T-helper 2 cell treated with Interferon-gamma antibody and Interleukin-4, amounts not matched to agents 5 μg/mL and 100 μg/mL, for 36 hours (primary cell): ENCODE measurements at regions not wholly inside any gene's neighbourhood (a gene's known extent, or its start where the extent isn't known, plus 50 kb on each side); places are given as distances from the start of the nearest gene placed in this dataset.

Source experiments
- DNase-seq: peaks from one replicate; pipeline ENCODE4 v3.0.0; 2021; ENCODE audit warnings: low spot score
- H3K27ac Mint-ChIP-seq: one replicate; pipeline ENCODE4 v1.8.0; 2021; ENCODE audit warnings: mild to moderate bottlenecking, mixed read lengths
- H3K27me3 Mint-ChIP-seq: one replicate; pipeline ENCODE4 v1.8.0; 2021; ENCODE audit warnings: low read depth, mixed read lengths
- H3K36me3 Mint-ChIP-seq: one replicate; pipeline ENCODE4 v1.8.0; 2021; ENCODE audit warnings: low read depth, mixed read lengths
- H3K4me1 Mint-ChIP-seq: one replicate; pipeline ENCODE4 v1.8.0; 2021; ENCODE audit warnings: low read depth, mixed read lengths
- H3K4me3 Mint-ChIP-seq: one replicate; pipeline ENCODE4 v1.8.0; 2022; ENCODE audit warnings: mild to moderate bottlenecking, moderate library complexity, mixed read lengths
- H3K9me3 Mint-ChIP-seq: one replicate; pipeline ENCODE4 v1.8.0; 2021; ENCODE audit warnings: mixed read lengths

DNA sequence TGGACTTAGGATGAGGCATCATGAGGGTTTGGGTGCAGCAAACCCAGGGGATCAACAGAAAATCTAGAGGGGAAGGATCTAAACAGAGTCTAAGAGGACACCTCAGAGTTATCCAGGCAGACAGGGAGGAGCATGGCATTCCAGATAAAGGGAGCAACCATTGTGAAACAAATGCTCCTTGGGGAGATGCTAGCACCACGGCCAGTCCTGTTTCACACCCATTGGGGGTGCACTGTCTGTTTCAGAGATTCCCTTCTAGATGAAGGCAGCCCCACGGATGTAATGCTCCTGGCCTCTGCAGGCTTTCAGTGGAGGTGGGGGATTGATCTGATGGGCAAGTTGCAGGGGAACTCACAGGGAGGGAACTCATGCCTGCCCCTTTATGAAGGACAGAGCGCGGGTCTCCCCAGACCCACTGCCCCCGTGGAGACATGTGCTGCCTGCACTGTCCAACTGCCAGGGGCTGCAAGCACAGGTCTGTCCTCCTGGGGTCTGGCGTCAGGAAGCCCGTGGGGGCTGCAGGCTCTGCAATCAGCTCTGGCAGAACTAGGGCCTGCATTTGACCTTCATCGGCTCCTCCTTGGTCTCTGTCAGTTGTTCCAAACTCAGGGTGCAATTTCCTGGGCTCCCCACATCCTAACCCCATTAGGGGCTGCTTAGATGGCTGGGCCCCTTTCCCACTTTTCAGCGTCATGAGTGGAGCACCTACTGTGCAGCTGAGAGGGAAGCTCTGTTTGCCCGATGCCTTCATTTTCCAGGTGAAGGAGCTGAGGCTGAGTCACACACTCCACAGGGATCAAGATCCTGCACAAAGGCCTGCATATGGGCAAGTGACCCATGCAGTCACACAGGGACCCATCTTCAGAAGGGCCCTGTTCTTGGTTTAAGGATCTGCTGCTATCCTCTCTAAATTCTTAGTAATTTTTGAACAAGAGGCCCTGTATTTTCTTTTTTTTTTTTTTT is 163.4 kb downstream of the ARL4C start:
- Mint-ChIP-seq H3K9me3 (no peaks in the 10 kb centered on the region), H3K36me3 (no peaks in the 10 kb centered on the region), H3K4me1 (peaks cover 28% of the 10 kb centered on the region), H3K27me3 (no peaks in the 10 kb centered on the region), H3K27ac (peak overlapping the region; percentile 1), H3K4me3 (no peak overlapping the region)
- no peak for DNase-seq

DNA sequence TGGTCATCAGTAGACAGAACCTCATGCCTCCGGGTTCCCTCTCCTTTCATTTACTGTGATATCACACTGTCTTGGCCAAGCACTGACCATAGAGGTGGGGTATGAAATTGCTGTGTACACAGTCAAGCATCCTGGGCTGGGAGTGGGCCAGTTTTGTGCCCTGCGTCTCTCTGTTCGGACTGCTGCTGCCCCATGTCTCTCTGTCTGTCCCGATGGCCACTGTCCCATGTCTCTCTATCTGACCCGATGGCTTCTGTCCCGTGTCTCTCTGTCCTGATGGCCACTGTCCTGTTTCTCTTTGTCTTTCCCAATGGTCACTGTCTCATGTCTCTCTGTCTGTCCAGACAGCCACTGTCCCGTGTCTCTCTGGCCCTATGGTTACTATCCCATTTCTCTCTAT is 164.9 kb downstream of the ARL4C start:
- Mint-ChIP-seq H3K4me1 (peaks cover 34% of the 10 kb centered on the region), H3K4me3 (no peak overlapping the region), H3K36me3 (no peaks in the 10 kb centered on the region), H3K27me3 (no peaks in the 10 kb centered on the region), H3K9me3 (no peaks in the 10 kb centered on the region), H3K27ac (no peak overlapping the region)
- no peak for DNase-seq

DNA sequence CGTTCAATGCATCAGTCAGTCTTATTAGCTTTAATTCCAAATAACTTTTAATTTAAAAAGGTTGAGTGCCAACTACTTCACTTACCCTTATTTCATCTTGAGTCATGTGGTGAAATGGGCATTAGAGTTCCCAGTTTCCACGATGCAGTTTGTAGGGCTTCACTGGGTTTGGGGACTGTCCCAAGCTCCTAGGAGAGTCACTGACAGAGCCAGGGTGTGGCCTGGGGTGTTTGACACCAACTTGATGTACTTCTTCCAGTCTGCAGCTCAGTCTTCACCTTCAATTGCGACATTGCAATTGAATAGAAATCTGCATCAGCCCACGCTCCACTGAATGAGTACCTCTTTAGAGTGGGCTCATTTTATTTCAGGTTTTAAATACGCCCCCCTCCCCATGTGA is 165.3 kb downstream of the ARL4C start:
- DNase-seq: no peak
- Mint-ChIP-seq H3K4me1 (peaks cover 33% of the 10 kb centered on the region), H3K27me3 (no peaks in the 10 kb centered on the region), H3K9me3 (no peaks in the 10 kb centered on the region), H3K4me3 (no peak overlapping the region), H3K27ac (no peak overlapping the region), H3K36me3 (no peaks in the 10 kb centered on the region)

- H3K27ac Mint-ChIP-seq: no peak overlapping the region
- no peaks in the 10 kb centered on the region for H3K9me3 Mint-ChIP-seq
- H3K36me3 Mint-ChIP-seq: no peaks in the 10 kb centered on the region
- peaks cover 29% of the 10 kb centered on the region for H3K4me1 Mint-ChIP-seq
- DNase-seq: no peak
- H3K27me3 Mint-ChIP-seq: no peaks in the 10 kb centered on the region
- no peak overlapping the region for H3K4me3 Mint-ChIP-seq
These were observed 166.0 kb downstream of the ARL4C start for GRCh38 chr2:234330902-234331301.

DNA sequence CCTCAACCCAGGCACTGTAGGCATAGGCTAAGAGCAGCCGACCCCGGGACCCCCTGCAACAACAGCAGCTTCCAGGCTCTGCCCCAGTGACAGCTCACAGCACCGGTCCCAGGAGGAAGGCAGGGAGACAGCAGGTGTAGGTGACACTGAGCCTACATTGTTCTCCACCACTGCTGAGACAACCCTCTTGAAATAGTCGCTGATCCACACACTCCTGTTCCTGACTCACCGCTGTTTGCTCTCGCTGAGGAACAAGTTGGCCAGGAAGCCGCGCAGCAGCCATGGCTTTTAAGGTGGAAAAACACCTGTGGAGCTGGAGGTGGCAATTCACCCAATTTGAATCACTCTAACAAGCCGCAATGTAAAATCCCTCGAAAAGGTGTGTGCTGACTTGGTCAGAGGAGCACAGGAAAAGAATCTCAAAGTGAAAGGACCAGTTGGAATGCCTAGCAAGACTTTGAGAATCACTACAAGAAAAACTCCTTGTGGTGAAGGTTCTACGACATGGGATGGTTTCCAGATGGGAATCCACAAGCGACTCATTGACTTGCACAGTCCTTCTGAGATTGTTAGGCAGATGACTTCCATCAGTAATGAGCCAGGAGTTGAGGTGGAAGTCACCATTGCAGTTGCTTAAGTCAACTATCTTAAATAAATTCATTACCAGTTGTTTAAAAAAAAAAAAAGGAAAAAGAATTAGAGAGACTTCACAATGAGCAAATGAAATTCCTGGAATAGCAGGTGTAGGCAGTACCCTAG is 167.5 kb downstream of the ARL4C start:
- Mint-ChIP-seq H3K4me3 (no peak overlapping the region), H3K9me3 (no peaks in the 10 kb centered on the region), H3K27me3 (no peaks in the 10 kb centered on the region), H3K27ac (no peak overlapping the region), H3K4me1 (peaks cover 24% of the 10 kb centered on the region), H3K36me3 (no peaks in the 10 kb centered on the region)
- no peak for DNase-seq

DNA sequence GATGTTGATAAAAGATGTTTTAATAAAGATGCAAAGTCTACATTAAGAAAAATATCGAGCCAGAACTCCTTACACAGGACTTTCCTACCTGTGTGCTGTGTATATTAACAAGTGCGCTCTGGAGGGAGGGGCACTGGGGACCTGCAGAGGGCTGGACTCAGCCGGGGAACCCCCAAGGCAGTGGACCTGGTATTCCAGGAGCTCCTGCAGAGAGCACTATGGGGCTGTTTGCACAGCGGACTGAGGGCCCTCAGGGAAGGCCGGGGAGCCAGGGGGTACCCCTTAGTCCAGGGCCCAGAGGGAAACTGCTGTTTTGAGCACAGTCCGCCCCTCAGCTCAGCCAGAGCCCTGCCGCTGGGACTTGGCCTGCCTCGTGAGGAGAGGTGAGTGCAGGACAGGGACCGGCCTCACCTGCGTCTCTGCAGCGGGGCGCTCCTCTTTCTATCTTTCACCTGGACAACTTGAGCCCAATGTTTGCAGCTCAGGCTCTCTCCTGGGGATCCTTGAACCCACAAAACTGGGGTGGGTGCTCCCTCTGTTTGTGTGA is 168.4 kb downstream of the ARL4C start:
- DNase-seq: no peak
- no peak overlapping the region for H3K4me3 Mint-ChIP-seq
- H3K9me3 Mint-ChIP-seq: peaks cover 5% of the 10 kb centered on the region
- H3K27ac Mint-ChIP-seq: no peak overlapping the region
- no peaks in the 10 kb centered on the region for H3K27me3 Mint-ChIP-seq
- H3K36me3 Mint-ChIP-seq: no peaks in the 10 kb centered on the region
- H3K4me1 Mint-ChIP-seq: peaks cover 31% of the 10 kb centered on the region

GRCh38 chr2:234326694-234327093 is 170.2 kb downstream of the ARL4C start:
- H3K4me3 Mint-ChIP-seq: no peak overlapping the region
- H3K36me3 Mint-ChIP-seq: peaks cover 2% of the 10 kb centered on the region
- peaks cover 33% of the 10 kb centered on the region for H3K4me1 Mint-ChIP-seq
- H3K27ac Mint-ChIP-seq: no peak overlapping the region
- peaks cover 8% of the 10 kb centered on the region for H3K9me3 Mint-ChIP-seq
- no peaks in the 10 kb centered on the region for H3K27me3 Mint-ChIP-seq
- no peak for DNase-seq

- DNase-seq: no peak
- Mint-ChIP-seq H3K27ac (peak overlapping the region; percentile 3), H3K9me3 (peaks cover 8% of the 10 kb centered on the region), H3K4me3 (no peak overlapping the region), H3K27me3 (no peaks in the 10 kb centered on the region), H3K4me1 (peaks cover 37% of the 10 kb centered on the region), H3K36me3 (peaks cover 5% of the 10 kb centered on the region)
These were observed 172.8 kb downstream of the ARL4C start for GRCh38 chr2:234324116-234324515.

DNA sequence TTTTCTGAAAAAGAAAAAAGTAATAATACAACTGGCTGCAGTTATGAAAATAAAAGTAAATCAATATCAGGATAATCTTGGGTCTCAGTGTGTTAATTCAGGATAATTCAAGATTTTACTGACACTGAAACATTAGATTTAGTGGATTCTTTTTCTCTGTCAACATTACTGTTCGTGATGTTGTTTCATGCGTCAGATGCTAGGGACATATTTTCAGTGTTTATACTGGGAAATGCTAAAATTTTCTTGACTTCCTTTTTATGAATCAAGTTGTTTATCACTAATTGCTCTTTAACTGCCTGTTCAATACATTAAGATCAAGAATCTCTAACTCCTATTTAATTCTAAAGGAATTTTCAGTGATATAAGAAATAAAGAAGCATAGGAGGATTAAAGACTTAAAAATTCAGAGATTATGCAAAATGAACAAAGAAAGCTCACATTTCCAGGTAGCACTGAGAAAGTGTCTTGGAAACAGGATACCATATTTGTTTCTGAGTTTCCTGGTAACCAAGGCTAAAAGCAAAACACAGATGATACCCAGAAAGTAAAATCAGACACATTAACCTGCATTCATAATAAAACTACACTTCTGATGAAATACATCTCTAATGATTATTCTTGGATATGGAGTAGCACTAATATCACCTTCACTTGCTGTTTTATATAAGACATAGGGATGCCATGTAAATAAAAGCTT is 174.0 kb downstream of the ARL4C start:
- peak overlapping the region; percentile 86 for H3K27ac Mint-ChIP-seq
- H3K36me3 Mint-ChIP-seq: peaks cover 5% of the 10 kb centered on the region
- H3K27me3 Mint-ChIP-seq: no peaks in the 10 kb centered on the region
- no peak for DNase-seq
- peaks cover 8% of the 10 kb centered on the region for H3K9me3 Mint-ChIP-seq
- peak overlapping the region; percentile 72 for H3K4me3 Mint-ChIP-seq
- H3K4me1 Mint-ChIP-seq: peaks cover 34% of the 10 kb centered on the region

DNA sequence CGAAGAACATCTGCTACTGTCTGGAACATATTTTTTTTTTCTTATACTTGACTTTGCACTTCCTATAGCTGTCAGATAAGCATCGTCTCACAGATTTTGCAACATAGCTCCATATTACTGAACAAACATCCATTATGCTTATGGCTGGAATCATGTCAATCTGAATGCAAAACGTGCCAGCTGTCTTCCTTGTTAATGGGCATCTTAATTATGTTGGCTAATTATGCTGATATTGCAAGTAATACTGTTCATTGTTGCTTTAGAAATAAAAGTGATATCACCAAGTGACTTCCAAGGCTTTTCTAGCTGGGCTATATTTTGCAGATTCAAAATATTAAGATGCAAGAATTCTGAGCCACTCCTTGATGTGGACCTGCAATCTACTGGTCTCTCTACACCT is 176.8 kb downstream of the ARL4C start:
- DNase-seq: no peak
- Mint-ChIP-seq H3K27ac (no peak overlapping the region), H3K4me3 (no peak overlapping the region), H3K9me3 (peaks cover 13% of the 10 kb centered on the region), H3K27me3 (no peaks in the 10 kb centered on the region), H3K4me1 (peaks cover 28% of the 10 kb centered on the region), H3K36me3 (peaks cover 7% of the 10 kb centered on the region)

DNA sequence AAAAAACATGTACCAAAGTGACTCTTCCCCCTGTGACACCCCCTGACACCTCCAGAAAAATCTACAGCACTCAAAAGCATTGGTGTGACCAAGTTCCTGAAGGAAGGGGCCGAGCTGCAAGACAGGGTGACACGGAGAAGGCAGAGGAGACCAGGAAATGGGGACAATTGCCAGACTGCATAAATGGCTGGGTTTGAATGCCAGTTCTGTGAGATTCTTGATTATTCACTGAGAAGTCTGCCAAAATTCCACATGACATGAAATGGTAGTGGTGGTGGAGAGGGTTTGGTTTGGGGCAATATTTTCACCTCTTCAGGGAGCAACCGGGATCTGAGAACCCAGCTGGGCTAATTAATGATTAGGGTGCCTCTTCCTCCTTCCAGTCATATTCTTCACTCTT is 178.5 kb downstream of the ARL4C start:
- no peak for DNase-seq
- peaks cover 7% of the 10 kb centered on the region for H3K9me3 Mint-ChIP-seq
- peaks cover 29% of the 10 kb centered on the region for H3K4me1 Mint-ChIP-seq
- H3K27ac Mint-ChIP-seq: no peak overlapping the region
- H3K4me3 Mint-ChIP-seq: no peak overlapping the region
- no peaks in the 10 kb centered on the region for H3K27me3 Mint-ChIP-seq
- peaks cover 7% of the 10 kb centered on the region for H3K36me3 Mint-ChIP-seq

DNA sequence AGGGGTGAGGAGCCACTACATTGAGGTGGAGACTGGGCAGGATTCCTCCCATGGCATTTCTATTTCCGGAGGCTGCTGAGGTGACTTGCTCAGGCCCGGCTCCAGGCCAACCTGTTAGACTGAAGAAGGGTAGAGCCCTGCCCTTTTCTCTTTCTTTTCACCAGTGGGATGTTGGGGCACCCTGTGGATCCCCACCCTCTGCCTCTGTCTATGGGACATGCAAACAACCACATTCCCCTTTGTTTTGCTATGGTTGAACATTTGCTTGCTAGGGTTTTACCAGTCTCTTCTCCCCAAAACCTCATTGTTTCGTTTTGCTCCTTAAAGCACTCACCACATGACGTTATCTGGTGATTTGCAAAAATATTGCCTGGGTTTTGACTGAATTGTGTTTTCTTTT is 183.3 kb downstream of the ARL4C start:
- no peaks in the 10 kb centered on the region for H3K27me3 Mint-ChIP-seq
- peaks cover 35% of the 10 kb centered on the region for H3K4me1 Mint-ChIP-seq
- H3K4me3 Mint-ChIP-seq: peak overlapping the region; percentile 0
- peaks cover 4% of the 10 kb centered on the region for H3K9me3 Mint-ChIP-seq
- no peak overlapping the region for H3K27ac Mint-ChIP-seq
- no peak for DNase-seq
- H3K36me3 Mint-ChIP-seq: peaks cover 10% of the 10 kb centered on the region

- H3K27me3 Mint-ChIP-seq: no peaks in the 10 kb centered on the region
- H3K9me3 Mint-ChIP-seq: peaks cover 6% of the 10 kb centered on the region
- peak overlapping the region; percentile 68 for H3K27ac Mint-ChIP-seq
- H3K4me1 Mint-ChIP-seq: peaks cover 58% of the 10 kb centered on the region
- DNase-seq: no peak
- peaks cover 17% of the 10 kb centered on the region for H3K36me3 Mint-ChIP-seq
- no peak overlapping the region for H3K4me3 Mint-ChIP-seq
These were observed 186.7 kb downstream of the ARL4C start for GRCh38 chr2:234310166-234310565.
